Stimulated activated CD4-positive, alpha-beta T cell treated with anti-CD3 and anti-CD28 coated beads, TNF-alpha, amount 100 ng/mL, for 24 hours (primary cell): ENCODE measurements at regions not wholly inside any gene's neighbourhood (a gene's known extent, or its start where the extent isn't known, plus 50 kb on each side); places are given as distances from the start of the nearest gene placed in this dataset.
"Not testable (repeated sequence)": the region's sequence is repeated elsewhere in the genome, so short reads cannot be mapped to it uniquely, and the experiment has no call there.

ENCODE experiments used
- DNase-seq, 3 experiments: peaks; one replicate each; pipeline ENCODE4 v3.0.0-alpha.2; 2020; ENCODE audit warnings: low read depth in 3 of 3

DNA sequence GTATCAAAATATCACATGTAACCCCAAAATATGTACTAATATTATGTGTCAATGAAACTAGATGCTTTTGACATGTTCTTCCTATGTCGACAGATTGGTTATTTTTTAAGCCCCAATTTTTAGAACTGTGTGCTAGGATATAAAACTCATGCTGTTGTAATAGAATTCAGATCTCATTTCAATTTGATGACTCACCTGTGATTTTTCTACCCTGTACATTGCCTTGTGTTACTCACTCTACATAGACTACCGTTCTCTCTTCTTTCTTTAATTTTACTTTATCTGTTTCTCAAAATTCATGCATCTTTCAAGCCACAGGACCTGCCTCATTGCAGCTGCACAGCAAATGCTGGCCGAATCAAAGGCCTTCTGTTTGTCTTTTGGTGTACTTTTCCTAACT, 284.5 kb downstream of the MAT2B start:
- DNase-seq = no peak

DNA sequence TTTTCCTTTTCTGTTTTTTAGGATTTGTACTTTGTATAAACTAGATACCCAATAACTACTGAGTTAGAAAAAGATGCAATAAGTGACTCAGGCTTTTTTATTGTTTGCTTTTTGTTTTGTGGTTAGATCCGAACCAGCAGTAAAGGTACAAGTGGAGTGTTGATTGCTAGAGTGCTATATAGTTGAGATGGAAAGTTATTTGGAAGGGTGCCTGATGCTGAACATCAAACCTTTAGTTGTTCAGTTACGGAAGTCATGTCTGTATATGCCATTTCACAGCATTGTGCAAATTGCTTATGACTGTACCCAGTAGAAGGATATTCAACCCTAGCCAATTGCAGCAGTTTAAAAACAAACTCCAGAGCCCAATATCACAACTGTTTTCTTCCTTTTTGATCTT, 285.1 kb downstream of the MAT2B start:
- no peak for DNase-seq

DNA sequence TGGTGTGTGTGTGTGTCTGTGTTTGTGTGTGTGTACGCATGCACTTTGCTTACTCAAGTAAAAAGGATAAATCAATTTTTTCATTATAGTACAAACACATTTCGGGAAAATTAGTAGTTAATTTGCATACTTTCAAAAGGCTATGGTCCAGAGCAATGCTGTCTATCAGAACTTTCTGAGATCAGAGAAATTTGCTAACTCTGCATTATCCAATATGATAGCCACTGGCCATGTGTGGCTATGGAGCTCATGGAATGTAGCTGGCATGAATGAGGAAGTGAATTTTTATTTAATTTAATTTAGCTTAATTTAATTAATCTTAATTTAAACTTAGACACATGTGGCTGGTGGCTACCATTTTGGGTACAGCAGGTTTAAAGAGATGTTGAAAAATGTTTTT, 289.6 kb downstream of the MAT2B start:
- no peak for DNase-seq

GRCh38 chr5:163807781-163808180, 302.4 kb downstream of the MAT2B start:
- no peak for DNase-seq

DNA sequence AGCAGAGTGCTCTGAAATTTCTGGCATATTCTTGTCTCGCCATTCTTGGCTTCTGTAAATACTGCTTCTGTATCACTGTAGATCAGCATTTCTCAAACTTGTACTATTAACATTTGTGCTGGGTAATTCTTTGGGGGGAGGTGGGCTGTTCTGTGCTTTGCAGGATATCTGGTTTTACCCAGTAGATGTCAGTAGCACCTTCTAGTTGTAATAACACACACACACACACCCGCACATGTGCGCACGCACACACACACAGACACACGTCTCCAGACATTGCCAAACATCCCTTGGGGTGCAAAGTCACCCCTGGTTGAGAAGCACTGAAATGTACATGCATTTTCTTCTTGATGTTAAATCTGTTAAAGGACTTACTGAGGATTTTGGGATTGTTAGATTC, 304.1 kb downstream of the MAT2B start:
- DNase-seq = no peak

- no peak for DNase-seq
Observed at GRCh38 chr5:163813900-163814299, 308.5 kb downstream of the MAT2B start.

DNA sequence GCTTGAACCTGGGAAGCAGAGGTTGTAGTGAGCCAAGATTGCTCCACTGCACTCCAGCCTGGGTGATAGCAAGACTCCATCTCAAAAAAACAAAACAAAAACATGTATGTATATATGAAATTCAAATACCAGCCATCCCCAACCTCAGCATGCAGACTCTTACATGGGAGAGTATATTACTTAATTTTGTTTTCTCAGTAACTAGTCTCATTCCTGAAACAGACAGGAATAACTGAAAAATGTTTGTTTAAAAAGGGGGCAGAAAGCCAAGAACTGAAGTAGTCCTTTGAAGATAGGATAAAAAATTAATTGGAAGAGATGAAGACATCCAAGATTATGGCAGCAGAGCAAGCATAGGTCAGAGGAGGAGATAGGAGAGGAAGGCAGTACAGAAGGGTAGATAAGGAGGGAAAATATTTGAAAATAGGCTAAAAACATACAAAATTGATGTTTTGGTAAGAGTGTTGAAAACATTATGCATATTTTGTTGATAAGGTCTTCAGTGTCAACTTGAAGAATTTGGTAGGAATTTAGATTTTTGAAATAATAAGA, 309.9 kb downstream of the MAT2B start:
- DNase-seq = no peak

GRCh38 chr5:163821142-163821541, 315.7 kb downstream of the MAT2B start:
- no peak for DNase-seq

GRCh38 chr5:163822548-163822947, 317.1 kb downstream of the MAT2B start:
- DNase-seq = no peak

- no peak for DNase-seq
Observed at GRCh38 chr5:163825661-163826060, 320.2 kb downstream of the MAT2B start.

DNA sequence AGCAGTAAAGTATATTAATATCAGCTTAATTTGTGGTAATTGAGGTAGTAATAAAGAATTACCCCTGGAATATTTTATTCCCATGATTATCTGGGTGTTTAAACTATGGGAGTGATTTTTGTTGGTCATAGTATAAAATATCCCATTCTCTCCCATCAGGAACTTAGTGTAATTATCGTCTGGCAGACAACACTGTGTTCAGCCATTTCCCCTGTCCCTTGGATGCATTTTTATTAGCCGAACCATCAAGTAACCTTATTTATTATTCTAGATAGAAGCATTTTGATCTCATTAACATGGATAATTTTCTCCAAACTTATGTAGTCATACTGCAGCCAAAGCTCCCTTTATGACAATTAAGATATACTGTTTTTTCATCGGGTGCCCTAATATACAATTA, 320.8 kb downstream of the MAT2B start:
- DNase-seq = no peak

DNA sequence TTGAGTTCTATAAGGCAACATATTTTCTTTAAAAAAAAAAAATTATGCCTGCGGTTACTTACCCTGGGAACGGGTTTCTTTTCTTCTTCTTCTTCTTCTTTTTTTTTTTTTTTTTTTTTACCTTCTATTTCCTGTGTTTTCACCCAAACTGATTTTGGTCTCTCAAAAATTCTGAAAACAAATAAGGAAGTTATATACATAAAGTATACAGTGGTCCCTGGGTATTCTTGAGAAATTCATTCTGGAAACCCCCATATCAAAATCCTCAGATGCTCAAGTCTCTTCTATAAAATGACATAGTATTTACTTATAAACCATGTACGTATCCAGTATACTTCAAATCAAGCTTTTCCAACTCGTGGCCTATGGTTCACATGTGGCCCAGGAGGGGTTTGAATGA, 326.7 kb downstream of the MAT2B start:
- no peak for DNase-seq

DNA sequence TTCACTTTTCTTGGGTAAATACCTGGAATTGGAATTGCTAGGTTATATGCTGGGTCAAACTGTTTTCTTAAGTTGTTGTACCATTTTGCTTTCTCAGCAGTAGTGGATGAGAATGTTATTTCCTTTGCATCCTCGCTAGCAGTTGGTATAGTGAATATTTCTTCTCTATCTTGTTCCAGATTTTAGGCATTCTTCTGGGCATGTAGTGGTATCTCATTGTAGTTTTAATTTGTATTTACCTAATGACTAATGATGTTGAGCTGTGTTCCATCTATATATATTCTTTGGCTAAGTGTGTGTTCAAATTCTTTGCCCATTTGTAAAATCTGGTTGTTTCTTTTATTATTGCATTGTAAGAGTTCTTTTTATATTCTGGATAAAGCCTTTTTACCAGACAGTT, 333.3 kb downstream of the MAT2B start:
- no peak for DNase-seq

DNA sequence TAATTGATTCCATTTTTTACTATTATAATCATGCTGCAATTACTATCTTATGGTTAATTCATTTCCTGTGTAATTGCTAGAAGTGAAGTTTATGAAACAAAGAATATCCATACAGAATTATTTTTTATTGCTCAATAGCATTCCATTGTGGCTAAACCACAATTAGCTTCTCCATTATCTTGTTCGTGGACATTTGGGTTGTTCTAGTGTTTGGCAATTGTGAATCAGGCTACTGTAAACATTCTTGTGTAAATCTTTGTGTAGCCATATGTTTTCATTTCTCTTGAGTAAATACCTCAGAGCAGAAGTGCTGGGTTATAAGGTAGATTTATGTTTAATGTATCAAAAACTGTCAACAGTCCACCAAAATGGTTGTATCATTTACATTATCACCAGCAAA, 341.1 kb downstream of the MAT2B start:
- no peak for DNase-seq

- no peak for DNase-seq
Observed at GRCh38 chr5:163855754-163856153, 350.3 kb downstream of the MAT2B start.

GRCh38 chr5:163861670-163862069, 356.3 kb downstream of the MAT2B start:
- no peak for DNase-seq

DNA sequence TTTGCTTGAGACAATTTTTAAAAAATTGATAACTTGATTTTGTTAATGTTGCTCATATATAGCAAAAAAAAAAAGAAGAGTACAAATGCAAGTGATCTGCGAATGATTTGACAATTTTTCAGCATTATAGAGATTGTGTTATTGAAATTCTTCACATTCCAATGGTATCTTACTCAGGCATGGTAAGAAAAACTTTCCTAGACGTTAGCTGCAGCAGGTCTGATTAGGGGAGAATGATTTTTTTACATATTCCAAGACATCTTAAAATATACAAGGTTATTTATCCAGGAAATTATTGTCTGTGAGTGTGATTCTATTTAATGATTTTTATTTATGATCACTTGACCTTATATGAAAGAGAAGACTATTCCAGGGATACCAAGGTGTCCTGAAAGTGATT, 361.9 kb downstream of the MAT2B start:
- DNase-seq = no peak

DNA sequence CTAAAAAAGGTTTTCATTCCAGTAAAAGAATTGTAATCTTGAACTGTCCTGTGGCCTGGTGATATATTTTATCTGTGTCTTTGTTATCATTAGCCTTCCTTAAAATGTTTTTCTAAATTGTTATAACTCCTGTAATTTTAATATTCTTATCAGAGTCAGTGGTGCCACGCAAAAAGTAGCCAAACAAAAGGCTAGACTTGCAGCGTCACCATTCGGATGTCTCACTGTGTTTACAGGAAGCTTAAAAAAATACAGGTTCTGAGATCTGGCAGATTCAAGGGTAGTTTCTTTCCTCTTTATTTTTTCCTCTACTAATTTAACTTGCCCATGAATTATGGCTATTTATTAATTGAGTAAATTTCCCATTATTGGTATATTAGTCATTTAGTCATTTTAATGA, 362.3 kb downstream of the MAT2B start:
- no peak for DNase-seq

GRCh38 chr5:163869581-163869980, 364.2 kb downstream of the MAT2B start:
- DNase-seq = no peak

GRCh38 chr5:163870441-163870840, 365.0 kb downstream of the MAT2B start:
- no peak for DNase-seq

DNA sequence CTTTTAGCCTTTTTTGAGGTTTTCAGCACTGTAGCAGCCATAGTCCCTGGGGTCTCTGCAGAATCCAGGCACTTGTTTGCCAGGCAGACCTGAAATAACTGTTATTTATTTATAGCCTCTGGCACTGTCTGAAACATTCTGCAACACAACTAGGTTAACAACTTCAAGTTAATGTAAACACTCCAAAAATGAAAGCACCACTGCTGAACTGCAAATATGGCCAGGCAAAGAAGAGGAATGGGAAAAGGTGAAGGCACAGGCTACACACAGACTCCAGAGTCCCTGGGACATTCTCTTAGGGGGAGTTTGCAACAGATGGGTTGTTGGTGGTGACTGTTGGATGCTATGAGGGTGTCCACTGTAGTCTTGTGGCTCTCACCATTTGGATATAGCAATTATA, 369.0 kb downstream of the MAT2B start:
- DNase-seq = no peak

- DNase-seq = not testable (repeated sequence)
Observed at GRCh38 chr5:163874912-163875311, 369.5 kb downstream of the MAT2B start.

DNA sequence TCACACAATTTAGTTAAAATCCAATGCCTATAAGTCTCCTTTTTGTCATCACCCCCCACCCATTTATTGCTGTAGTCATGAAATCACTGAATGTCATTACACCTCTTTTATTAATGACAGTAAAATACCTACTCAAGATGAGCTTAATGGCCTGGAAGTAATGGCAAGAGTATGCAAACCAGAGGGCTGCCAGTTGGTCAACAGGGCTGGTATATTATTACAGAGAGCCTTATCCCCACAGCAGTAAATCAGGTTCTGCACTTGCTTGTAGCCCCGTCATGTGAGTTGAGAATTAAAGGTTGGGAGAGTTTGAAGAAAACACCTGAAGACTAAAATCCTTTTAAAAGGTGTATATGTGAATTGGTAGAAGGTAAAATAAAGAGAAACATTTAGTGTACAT, 372.4 kb downstream of the MAT2B start:
- DNase-seq = no peak

DNA sequence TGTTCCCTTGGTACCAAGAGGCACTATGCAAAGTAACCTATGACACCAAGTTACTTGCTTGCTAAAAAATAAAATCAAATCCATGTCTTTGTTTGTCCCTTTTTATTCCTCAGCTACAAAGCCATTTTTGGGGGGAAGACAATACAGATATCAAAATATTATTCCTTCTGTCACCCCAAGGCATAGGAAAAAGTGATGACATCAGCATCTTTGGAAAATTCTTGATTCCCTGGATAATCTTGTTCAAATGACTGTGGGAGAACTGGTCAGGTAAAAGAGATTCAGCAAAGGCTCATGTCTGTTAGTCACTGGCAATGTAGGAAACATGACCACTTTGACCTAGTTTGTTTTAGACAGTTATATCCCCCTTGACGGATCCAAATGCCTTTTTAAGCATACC, 373.1 kb downstream of the MAT2B start:
- no peak for DNase-seq

DNA sequence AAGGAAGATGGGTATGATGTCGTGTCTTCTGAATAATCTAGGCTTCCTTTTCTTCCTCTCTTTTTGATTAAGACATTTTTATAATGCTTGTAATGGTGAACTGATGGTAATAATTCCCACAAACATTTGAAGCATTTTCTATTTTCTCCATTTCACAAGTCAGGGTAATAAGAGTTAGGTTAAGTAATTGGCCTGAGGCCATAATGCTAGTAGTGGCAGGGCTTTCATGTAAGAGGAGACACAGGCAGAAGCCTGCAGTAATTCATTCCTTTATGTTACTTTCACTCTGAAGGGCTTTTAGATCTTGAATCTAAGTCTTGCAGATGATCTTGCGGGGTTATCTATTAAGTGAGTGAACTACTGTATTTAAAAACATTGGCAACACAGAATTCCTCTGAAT, 374.9 kb downstream of the MAT2B start:
- no peak for DNase-seq
